GM18873 (cell line): ENCODE measurements at regions not wholly inside any gene's neighbourhood (a gene's known extent, or its start where the extent isn't known, plus 50 kb on each side); places are given as distances from the start of the nearest gene placed in this dataset.

ENCODE experiments used
- ATAC-seq: cut with Tn5 transposase; IDR thresholded peaks from one replicate; pipeline ENCODE4 v1.9.1; 2021; ENCODE audit warnings: mild to moderate bottlenecking, moderate library complexity, moderate number of reproducible peaks; ENCODE audit not compliant: unreplicated experiment, low FRiP score

DNA sequence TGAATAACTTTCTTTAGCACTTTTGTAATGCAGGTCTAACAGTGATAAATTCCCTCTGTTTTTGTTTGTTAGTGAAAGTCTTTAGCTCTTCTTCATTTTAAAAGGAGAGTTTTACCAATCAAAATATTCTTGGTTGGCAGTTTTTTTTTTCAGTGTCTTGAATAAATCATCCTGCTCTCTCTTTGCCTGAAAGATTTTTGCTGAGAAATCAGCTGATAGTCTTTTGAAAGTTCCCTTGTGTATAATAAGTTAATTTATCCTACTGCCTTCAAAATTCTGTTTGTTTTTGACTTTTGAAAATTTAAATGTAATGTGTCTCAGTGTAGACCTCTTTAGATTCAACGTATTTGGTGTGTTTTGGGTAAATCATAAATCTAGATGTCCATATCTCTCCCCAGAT lies 205.7 kb upstream of the NXPH2 start:
- no peak for ATAC-seq

DNA sequence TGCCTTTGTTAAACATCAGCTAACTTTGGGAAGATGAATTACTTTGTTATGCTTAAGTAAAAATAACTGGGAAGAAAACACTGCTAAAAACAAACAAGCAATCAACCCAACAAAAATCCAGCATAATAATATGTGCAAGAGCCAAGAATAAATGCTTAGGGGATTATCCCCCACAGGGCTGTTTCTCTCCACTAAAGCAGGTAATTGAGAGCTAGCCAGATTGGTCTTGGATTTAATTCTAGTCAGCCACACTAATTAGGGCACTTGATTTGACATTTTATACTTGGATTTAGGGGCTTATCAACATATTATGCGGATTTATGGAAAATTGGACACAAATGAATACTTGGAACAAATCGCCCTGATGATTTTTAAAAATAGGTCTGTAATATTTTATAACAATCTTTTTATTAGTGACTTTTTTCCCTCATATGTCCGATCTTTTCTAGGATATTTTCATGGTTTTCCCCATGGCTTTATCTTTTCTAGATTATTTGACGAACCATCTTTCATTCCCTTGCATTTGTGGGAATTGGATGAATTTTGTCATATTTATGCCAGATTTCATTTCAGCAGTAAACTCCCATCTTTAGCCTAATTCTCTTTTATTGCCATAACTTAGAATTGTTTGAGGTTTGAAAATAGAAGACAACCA lies 199.1 kb upstream of the NXPH2 start:
- no peak for ATAC-seq

DNA sequence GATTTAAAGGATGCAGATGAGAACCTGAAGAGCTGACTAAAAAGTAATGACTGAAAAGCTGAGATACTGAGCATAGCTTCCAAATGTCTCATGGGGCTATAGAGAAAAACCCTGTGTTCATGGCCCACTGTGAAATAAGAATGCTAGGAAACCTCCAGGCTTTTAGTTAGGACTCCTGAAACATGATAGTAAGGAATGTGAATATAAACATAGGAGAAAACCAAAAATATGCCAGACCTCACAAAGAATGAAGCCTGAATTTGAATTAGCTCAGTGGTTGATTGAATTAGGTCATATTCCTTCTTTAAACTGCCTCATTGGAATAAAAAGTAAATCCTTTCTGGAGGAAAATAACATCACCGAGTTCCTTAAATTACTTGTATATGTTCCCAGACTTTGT lies 194.5 kb upstream of the NXPH2 start:
- no peak for ATAC-seq

DNA sequence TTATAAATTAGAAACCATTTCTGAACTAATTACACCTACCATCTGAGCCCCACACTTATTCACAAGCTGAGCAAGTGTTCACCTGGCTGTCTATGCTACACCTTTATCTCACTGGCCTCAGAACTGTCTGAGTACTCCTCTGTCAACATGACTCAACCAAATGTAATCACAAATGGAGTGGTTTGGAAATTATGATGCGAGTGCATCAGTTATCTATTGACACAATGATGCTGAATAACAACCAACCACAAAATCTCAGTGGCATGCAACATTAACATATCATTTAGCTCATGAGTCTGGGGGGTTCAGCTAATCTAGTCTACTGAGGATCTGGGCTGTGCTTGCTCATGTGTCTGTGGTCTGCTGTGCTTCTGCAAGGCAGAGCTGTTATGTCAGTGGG lies 184.2 kb upstream of the NXPH2 start:
- ATAC-seq = no peak

DNA sequence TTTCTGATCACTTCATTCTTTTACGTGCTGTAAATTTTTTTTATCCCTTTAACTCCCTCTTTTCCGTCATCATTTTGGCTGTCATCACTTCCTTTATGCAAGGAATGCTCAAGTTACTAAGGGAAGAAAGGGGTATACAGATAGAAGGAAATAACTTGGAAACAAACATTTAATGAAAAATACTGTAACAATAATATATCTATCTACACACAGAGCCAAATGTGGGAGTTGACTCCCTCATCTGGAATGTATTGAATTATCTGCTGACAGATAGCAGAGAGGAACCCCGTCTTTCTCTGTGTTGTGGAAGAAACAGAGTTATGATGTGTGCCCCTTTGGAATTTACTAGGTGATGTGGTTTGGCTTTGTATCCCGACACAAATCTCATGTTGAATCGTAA lies 182.5 kb upstream of the NXPH2 start:
- ATAC-seq = no peak

DNA sequence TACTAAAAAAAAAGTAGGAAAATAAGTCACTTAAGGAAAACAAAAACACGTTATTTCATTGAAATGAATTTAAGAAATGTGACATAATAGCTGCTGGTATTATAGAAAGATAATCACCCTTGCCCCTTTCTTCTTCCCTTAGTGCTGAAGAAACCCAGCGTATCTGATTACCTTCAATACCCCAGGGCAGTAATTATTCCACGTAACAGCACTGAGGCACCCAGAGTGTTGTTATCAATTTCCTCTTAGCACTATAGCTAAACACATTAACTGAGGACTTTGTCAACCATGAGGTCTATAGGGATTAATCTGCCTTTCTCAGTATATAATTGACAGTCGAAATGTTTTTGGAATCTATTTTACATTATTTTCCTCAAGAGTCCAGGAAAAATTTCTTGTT lies 180.0 kb upstream of the NXPH2 start:
- ATAC-seq = no peak

DNA sequence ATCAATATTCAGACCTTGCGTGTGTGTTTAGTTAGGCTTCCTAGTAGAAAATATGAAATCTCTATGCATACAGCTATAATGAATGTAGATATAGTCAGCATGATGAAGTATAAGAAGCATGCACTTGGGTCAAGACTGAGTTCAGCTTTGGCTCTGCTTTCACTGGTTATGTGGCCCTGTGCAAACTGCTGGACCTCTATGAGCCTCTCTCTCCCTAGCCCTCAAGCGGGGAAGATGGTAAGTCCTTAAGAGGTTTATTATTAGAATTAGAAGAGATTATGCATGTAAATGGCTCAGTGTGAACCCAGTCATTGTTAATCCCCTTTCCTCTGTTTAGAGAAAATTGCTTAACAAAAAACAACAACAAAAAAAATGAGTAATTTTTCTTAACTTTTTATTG lies 178.8 kb upstream of the NXPH2 start:
- no peak for ATAC-seq

DNA sequence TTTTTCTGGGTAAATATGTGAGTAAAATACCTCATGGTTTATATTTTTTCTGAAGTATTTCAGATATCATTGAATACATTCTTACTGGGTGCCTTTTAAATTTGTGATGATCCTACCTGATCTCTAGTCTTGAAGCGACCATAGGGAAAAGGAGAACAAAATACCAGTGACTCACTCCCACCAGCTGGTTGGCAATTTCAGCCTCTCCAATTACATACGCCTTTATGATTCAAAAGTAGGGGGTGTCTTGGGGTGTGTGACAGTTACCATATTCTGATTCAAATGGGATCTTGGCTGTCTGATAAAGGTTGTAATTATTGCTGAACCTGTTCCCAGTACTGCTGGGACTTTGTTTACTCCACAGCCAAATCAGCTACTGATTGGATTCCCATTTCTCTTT lies 175.9 kb upstream of the NXPH2 start:
- ATAC-seq = no peak

DNA sequence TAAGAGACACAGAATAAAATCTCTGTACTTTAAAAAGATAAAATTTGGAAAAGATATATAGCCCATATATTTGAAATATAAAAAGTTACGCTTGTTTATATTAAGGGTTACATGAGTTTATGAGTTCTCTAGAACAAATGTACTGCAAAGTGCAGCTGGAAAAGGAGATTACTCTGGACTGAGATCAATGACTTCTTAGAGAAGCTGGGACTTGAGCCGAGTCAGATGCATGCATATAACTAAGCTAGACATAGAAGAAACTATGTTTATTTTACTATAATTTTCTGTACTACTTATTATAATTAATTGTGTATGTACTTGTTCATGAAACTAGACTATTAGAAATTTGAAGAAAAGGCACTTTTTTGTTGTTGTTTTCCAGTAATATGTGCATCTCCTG lies 170.3 kb upstream of the NXPH2 start:
- no peak for ATAC-seq

DNA sequence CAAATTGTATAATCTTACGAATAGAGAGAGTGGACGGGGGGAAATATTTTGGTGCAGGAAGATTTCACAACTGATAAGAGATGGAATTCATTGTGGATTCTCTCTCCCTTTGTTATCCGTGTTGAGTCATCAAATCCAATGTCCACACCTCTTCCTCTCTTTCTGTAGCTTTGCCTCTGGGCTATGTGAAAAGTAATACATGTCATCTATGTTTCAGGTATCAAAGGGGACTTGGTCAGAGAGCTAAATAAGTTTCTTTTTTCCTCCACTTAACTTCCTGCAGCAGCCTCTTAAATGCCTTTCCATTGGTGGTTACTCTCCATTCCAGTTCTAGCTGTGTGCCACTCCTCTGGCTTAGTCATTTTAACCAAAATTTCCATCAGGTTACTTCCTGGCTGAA lies 169.3 kb upstream of the NXPH2 start:
- no peak for ATAC-seq

DNA sequence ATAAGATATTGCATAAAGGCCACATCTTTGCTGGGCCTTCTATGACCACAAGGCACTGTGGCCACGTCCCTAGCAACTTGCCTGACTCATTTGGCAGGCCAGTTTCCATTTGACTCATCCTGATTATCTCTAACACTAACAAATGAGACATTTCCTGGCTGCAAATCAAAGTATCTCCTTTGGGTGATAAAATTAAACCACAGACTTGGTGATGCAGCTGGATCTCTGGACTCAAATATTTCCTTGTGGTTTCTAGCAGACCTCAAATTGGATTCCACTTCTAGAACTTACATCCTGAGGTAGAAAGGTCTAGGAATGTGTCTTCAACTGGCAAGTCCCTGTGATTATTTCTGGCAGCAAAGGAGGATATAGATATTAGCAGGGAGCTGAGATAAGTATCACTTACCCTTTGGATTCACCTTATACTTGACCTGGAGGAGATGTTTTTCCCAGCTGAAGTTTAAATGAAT lies 167.9 kb upstream of the NXPH2 start:
- no peak for ATAC-seq

DNA sequence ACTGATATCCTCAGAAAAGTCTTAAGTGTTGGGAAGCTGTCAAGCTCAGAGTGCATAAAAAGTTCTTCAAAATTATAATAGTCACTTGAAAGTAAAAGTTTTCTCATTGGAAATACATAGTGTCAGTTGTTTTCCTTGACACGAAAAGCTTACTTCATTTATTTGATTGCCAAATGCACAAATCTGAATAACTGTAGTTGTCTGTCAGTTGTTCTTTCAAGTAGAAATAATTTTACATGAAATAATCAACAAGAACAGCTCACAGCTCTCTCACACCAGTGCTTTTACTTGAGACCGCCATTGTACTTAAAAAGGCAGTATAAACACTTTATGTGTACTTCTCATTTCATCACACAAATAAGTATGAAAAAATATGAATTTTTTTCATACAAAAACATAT lies 163.3 kb upstream of the NXPH2 start:
- ATAC-seq = no peak

DNA sequence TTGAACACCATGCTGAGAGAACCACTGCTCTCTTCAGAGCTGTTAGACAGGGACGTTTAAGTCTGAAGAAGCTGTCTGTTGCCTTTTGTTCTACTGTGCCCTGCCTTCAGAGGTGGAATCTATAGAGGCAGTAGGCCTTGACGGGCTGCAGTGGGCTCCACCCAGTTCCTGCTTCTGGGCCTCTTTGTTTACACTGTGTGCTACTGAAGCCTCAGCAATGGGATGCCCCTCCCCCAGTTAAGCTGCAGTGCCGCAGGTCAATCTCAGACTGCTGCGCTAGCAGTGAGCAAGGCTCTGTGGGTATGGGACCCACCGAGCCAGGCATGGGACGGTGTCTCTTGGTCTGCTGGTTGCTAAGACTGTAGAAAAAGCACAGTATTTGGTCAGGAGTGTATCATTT lies 162.3 kb upstream of the NXPH2 start:
- ATAC-seq = no peak

DNA sequence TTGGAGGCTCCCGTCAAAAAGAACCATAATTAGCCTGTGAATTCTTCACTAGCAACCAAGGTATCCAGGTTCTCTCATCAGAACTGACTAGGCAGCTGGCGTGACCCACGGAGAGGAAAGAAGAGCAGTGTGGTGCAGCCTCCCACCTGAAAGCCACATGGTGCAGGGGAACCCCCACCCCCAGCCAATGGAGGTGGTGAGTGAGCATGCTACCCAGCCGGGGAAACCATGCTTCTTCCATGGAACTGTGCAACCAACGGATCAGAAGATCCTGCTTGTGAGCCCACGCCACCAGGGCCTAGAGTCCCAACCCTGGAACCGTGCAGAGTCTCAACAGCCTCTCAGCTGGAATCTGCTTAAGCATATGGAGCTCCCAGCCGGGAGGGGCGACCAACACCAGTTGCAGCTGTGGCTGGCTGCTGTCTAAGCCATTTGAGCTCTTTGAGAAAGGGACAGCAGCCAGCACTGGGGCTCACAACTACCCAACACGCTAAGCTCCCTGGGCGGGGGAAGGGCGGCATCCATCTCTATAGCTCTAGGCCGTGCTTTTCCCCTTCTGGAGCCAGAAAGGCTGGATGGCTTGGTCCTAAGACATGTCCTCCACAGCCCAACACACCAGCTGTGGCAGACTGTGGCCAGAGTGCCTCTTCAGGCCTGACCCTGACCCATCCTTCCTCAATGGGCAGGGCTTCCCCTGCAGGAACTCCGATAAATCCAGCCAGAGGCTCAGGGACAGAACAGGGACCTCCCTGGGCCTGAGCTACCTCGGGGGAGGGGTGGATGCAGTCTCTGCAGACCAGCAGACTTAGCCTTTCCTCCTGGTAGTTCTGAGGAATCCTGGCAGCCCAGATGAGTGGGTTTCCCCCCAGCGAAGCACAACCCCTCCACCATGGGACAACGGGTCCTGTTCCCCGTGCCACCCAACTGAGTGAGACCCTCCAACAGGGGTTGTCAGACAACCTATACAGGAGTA lies 151.4 kb upstream of the NXPH2 start:
- ATAC-seq = no peak

DNA sequence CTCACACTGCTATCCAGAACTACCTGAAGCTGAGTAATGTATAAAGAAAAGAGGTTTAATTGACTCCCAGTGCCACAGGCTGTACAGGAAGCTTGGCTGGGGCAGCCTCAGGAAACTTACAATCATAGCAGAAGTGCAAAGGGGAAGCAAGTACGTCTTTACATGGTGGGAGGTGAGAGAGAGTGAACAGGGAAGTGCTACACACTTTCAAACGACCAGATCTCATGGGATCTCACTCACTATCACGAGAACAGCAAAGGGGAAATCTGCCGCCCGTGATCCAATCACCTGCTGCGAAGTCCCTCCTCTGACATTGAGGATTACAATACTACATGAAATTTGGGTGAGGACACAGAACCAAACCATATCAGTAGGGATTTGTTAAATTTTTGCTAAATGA lies 150.4 kb upstream of the NXPH2 start:
- no peak for ATAC-seq

DNA sequence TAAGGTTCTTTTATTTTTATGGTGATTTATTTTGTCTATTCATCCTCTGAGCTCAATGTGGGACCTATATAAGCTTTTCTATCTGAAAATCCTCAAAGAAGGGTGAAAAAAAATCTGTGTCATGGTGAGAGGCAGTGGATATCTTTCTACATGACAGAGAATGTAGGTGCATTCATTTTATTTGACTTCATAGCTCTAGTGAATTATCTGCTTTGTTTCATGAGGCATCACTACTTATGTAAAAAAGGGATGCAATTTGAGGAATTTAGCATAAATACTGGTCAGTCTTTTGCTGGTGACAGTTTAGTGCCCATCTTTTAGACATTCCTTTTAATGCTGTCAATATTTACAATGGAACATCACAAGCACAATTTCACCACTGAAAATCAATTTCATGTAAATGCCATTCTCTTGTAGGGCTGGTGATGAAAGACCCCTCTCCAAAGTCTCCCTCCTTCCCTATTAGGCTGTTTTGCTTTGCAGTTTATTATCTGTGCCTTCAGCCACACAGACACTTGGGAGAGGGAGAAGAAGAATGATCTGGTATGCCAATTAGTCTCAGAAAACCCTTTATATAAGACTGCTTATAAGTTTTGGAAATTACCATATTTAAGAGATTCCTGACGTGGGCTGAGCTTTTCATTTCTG lies 148.3 kb upstream of the NXPH2 start:
- no peak for ATAC-seq

DNA sequence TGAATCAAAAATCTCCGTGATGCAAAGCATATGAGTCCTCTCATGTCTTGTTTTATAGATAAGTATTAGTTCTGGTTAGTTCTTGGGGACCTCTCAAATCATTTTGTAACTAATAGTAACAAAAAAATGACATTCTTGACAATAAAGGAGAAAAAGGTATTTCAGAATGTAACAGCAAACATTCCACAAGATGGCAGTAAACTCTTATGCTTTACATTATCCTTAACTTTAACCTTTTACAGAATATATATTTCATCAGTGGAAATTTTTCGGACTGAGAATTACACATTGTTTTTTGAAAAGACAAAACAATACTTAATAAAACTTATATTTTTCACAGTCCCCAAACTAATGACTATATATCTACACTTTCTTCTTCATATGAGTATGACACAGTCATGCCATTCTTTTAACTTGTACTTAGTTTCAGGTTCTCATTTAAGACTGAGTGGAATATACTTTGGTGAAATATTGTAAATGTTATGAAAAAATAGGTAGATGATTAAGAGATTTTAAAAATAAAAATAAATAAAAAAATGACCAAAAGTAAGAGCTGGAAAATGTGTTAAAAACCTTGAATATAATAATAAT lies 142.9 kb upstream of the NXPH2 start:
- no peak for ATAC-seq

DNA sequence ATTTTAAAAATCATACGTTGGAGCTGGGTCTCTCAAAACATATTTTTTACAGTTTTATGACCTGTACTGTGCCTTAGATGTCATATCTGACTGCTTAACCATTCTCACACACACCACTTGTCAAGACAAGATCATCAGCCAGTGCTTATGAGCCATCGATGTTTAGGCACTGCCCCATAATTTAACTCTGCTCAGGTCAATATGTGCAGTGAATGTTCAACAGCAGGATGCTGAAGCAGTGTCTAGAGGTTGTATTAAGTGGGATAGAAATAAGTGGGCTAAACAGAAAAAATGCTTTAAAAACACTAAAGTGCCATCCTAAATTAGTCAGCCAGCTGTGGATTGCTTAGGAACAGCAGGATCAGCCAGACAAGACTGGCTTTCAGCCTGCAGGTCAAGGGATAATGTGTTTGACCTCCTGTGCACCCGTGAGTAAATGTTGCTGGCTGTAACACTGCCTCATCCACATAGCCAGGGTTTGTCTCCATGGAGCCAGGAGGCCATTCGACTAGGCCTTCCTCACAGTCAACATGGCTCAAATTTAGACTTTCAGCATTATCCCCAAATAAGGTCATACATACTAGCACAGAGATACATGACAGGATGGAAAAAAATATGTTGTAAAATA lies 139.0 kb upstream of the NXPH2 start:
- no peak for ATAC-seq

DNA sequence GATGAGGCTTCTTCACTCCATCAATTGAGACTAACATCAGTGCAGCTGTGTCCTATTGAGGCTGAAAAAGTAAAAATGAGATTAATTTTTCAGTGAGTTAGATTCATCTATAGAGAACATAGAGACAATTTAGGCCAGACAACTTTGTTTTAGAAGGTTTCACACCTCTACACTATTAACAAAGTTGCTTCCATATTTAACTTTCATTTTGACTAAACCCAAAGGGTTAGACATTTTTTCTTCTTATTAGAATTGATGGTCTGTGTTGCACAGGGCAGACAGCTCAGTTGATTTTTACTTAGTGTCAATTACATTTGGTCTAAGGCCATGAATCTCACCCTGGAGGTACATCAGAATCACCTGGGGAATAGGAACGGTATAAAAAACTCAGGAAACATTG lies 130.2 kb upstream of the NXPH2 start:
- ATAC-seq = no peak

DNA sequence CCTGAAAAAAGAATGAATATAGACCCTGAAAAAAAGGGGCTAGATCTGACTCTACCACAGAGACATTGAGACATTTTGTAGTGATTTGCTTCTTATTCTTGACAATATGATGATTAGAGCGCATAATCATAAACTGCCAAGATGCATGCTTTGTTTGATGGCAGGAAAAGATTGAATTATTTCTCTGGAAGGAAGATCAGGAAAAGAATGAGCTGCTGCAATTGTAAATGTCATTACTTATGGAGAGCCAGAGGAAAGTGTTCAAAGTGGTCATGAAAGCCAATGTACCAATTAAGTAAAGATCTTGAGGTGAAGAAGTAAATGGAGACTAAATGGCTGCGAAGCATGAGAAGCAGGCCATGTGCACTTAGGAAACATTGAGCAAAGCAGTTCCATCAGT lies 126.4 kb upstream of the NXPH2 start:
- no peak for ATAC-seq
